ENCODE measurements at regions not wholly inside any gene's neighbourhood (a gene's known extent, or its start where the extent isn't known, plus 50 kb on each side); places are given as distances from the start of the nearest gene placed in this dataset.

DNA sequence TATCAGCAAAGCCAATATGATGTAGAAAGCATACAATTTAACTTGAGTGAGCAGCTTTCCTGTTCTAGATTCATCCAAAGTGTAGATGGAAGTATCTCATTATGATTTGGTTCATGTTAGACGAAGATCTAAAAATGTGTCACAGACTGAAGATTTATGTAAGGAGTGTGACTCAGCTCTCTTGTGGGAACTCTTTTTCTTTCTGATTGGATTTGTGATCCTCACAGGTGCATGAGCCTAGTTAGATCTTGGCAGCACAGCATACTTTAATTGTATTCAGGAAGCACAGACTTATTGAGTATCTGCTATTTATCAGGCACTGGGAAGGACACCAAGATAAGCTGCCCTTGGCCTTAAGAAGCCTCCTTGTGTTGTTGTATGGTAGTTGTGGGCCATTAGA lies 147.1 kb downstream of the C11orf91 start:
- Mint-ChIP-seq H3K36me3 (ENCODE audit: unreplicated experiment) (no peaks in the 10 kb centered on the region), H3K27ac (ENCODE audit: unreplicated experiment) (no peak overlapping the region), H3K4me1 (ENCODE audit: low read depth, unreplicated experiment) (no peaks in the 10 kb centered on the region), H3K9me3 (ENCODE audit: unreplicated experiment) (no peaks in the 10 kb centered on the region), H3K4me3 (ENCODE audit: unreplicated experiment) (no peak overlapping the region), H3K27me3 (ENCODE audit: unreplicated experiment) (no peaks in the 10 kb centered on the region)
- TF ChIP-seq, protein P1, sequence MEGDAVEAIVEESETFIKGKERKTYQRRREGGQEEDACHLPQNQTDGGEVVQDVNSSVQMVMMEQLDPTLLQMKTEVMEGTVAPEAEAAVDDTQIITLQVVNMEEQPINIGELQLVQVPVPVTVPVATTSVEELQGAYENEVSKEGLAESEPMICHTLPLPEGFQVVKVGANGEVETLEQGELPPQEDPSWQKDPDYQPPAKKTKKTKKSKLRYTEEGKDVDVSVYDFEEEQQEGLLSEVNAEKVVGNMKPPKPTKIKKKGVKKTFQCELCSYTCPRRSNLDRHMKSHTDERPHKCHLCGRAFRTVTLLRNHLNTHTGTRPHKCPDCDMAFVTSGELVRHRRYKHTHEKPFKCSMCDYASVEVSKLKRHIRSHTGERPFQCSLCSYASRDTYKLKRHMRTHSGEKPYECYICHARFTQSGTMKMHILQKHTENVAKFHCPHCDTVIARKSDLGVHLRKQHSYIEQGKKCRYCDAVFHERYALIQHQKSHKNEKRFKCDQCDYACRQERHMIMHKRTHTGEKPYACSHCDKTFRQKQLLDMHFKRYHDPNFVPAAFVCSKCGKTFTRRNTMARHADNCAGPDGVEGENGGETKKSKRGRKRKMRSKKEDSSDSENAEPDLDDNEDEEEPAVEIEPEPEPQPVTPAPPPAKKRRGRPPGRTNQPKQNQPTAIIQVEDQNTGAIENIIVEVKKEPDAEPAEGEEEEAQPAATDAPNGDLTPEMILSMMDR (IDR thresholded peaks at IDR 0.05; ENCODE audit: partially characterized antibody, unreplicated experiment) = no peak
- DNase-seq = no peak

DNA sequence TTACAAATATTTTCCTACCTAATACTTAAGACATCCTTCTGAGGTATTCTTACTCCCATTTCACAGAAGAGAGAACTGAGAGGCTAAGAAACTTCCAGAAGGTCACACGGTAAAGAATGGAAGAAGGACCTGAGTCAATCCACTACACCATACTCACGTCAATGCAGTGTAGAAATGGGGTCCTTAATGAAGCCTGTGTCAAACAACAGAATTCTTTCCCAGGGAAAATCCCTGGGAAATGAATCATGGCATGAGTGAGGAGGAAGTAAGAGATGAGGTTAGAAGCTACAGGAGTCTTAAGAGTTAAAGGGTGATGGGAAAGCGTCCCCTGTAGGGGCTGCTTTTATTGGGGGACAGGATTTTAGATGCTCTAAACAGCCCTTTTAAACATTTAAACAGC lies 147.9 kb downstream of the C11orf91 start:
- H3K36me3 Mint-ChIP-seq (ENCODE audit: unreplicated experiment) = no peaks in the 10 kb centered on the region
- no peaks in the 10 kb centered on the region for H3K27me3 Mint-ChIP-seq (ENCODE audit: unreplicated experiment)
- no peaks in the 10 kb centered on the region for H3K9me3 Mint-ChIP-seq (ENCODE audit: unreplicated experiment)
- no peak for DNase-seq
- H3K4me3 Mint-ChIP-seq (ENCODE audit: unreplicated experiment) = no peak overlapping the region
- TF ChIP-seq, protein P1 (IDR thresholded peaks at IDR 0.05; ENCODE audit: partially characterized antibody, unreplicated experiment) = no peak
- H3K27ac Mint-ChIP-seq (ENCODE audit: unreplicated experiment) = no peak overlapping the region
- no peaks in the 10 kb centered on the region for H3K4me1 Mint-ChIP-seq (ENCODE audit: low read depth, unreplicated experiment)

DNA sequence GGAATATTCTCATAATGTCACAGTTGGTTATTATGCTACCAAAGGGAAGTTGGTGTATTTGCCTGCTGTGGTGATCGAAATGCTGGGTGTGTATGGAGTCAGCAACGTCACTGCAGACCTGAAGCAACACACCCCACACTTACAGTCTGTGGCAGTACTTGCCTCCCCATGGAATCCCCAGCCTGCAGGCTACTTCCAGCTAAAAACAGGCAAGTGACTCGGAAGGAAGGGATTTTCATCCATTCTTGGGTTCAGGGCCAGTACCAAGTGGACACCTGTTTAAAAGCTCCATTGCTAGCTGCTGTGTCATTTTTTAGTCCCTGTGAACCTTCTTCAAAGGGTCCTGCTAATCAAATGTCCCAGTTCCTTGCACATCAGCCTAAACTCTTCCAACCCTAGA lies 149.6 kb downstream of the C11orf91 start:
- DNase-seq = no peak
- TF ChIP-seq, protein P1 (IDR thresholded peaks at IDR 0.05; ENCODE audit: partially characterized antibody, unreplicated experiment) = no peak
- Mint-ChIP-seq H3K9me3 (ENCODE audit: unreplicated experiment) (no peaks in the 10 kb centered on the region), H3K27ac (ENCODE audit: unreplicated experiment) (no peak overlapping the region), H3K4me1 (ENCODE audit: low read depth, unreplicated experiment) (no peaks in the 10 kb centered on the region), H3K4me3 (ENCODE audit: unreplicated experiment) (no peak overlapping the region), H3K27me3 (ENCODE audit: unreplicated experiment) (no peaks in the 10 kb centered on the region), H3K36me3 (ENCODE audit: unreplicated experiment) (no peaks in the 10 kb centered on the region)

DNA sequence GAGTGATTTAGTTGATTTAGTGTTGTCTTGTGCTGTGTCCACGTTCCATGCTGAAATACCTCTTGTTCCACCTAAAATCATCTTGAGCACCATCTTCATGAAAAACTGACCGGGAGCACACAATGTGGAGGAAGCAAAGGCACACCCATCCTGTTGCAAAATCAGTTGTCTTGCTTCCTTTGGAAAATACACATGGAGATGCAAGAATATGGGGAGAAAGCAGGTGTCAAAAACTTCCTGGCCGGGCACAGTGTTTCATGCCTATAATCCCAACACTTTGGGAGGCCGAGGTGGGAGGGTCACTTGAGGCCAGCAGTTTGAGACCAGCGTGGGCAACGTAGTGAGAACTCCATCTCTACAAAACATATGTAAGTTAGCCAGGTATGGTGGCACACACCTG lies 151.1 kb downstream of the C11orf91 start:
- H3K4me3 Mint-ChIP-seq (ENCODE audit: unreplicated experiment) = no peak overlapping the region
- H3K27ac Mint-ChIP-seq (ENCODE audit: unreplicated experiment) = no peak overlapping the region
- H3K27me3 Mint-ChIP-seq (ENCODE audit: unreplicated experiment) = peaks cover 3% of the 10 kb centered on the region
- TF ChIP-seq, protein P1 (IDR thresholded peaks at IDR 0.05; ENCODE audit: partially characterized antibody, unreplicated experiment) = no peak
- H3K36me3 Mint-ChIP-seq (ENCODE audit: unreplicated experiment) = no peaks in the 10 kb centered on the region
- H3K9me3 Mint-ChIP-seq (ENCODE audit: unreplicated experiment) = no peaks in the 10 kb centered on the region
- DNase-seq = no peak
- H3K4me1 Mint-ChIP-seq (ENCODE audit: low read depth, unreplicated experiment) = no peaks in the 10 kb centered on the region

DNA sequence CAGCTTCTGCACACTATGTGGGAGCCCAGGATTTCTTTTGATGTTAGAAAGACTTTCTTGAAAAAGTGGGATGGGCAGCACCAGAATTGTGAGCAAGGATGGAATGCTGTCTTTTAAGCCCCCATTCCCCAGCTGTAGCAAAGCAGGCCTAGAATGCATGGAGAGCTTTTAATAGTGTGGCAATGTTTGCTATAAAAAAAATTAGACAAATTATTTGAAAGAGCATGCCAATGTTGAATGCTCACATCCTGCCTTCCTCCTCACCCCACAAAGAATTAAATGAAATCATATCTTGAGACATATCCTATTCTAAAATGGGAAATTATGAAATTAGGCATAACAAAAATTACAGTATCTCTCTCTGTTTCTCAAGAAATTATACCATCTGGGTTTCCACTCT lies 154.7 kb downstream of the C11orf91 start:
- TF ChIP-seq, protein P1 (IDR thresholded peaks at IDR 0.05; ENCODE audit: partially characterized antibody, unreplicated experiment) = no peak
- H3K9me3 Mint-ChIP-seq (ENCODE audit: unreplicated experiment) = no peaks in the 10 kb centered on the region
- H3K4me3 Mint-ChIP-seq (ENCODE audit: unreplicated experiment) = no peak overlapping the region
- H3K27me3 Mint-ChIP-seq (ENCODE audit: unreplicated experiment) = peaks cover 7% of the 10 kb centered on the region
- no peak for DNase-seq
- H3K4me1 Mint-ChIP-seq (ENCODE audit: low read depth, unreplicated experiment) = no peaks in the 10 kb centered on the region
- H3K36me3 Mint-ChIP-seq (ENCODE audit: unreplicated experiment) = no peaks in the 10 kb centered on the region
- no peak overlapping the region for H3K27ac Mint-ChIP-seq (ENCODE audit: unreplicated experiment)
